CD4-positive, alpha-beta T cell (primary cell): ENCODE measurements at regions not wholly inside any gene's neighbourhood (a gene's known extent, or its start where the extent isn't known, plus 50 kb on each side); places are given as distances from the start of the nearest gene placed in this dataset.

Experiments used
- ATAC-seq: fragments of 200-7000 bp; cut with Tn5 transposase; one replicate; pipeline ENCODE4 v1.10.0; 2022; ENCODE audit warnings: mild to moderate bottlenecking; ENCODE audit not compliant: poor library complexity
- CTCF ChIA-PET: fragments of 350-600 bp; sonication (Branson Sonifier 250); formaldehyde crosslinking; loops from one replicate; lab custom pipeline; 2021; ENCODE audit warnings: antibody characterized with exemption, inconsistent platforms; lab: Charles Lee
- POLR2A ChIA-PET: fragments of 350-600 bp; sonication (Branson Sonifier 250); formaldehyde crosslinking; loops from one replicate; lab custom pipeline; 2021; ENCODE audit warnings: antibody characterized with exemption, inconsistent platforms; lab: Charles Lee
- DNase-seq, 14 experiments: peaks; one replicate each; pipeline ENCODE4 v3.0.0-alpha.2; 2013 to 2020; ENCODE audit warnings: mixed read lengths in 2 of 14
- H3K27ac ChIP-seq, 2 donors: one replicate each; pipeline versions ENCODE4 v1.5.1 to v1.7.0; 2013; ENCODE audit warnings: low read length in 2 of 2, low read depth in 1 of 2, mild to moderate bottlenecking in 1 of 2
- H3K27me3 ChIP-seq, 2 experiments: 1 replicate in 1 of 2; 2 replicates in 1 of 2; pipeline versions ENCODE4 v1.6.1 to v1.7.0; 2013; ENCODE audit warnings: low read length in 2 of 2, control low read depth in 1 of 2, mild to moderate bottlenecking in 1 of 2, moderate library complexity in 1 of 2; ENCODE audit not compliant: insufficient read depth in 2 of 2, control insufficient read depth in 1 of 2
- H3K36me3 ChIP-seq: one replicate; pipeline ENCODE4 v1.6.1; 2013; ENCODE audit warnings: low read length, control low read depth; ENCODE audit not compliant: insufficient read depth
- H3K4me1 ChIP-seq: one replicate; pipeline ENCODE4 v1.6.1; 2013; ENCODE audit warnings: low read length, control low read depth; ENCODE audit not compliant: insufficient read depth
- H3K4me3 ChIP-seq: one replicate; pipeline ENCODE4 v1.5.1; 2013; ENCODE audit warnings: mild to moderate bottlenecking, low read length, moderate library complexity
- H3K9me3 ChIP-seq, 2 experiments: 1 replicate in 1 of 2; 2 replicates in 1 of 2; pipeline versions ENCODE4 v1.6.1 to v1.7.0; 2013; ENCODE audit warnings: low read length in 2 of 2, mild to moderate bottlenecking in 2 of 2, control low read depth in 1 of 2, moderate library complexity in 1 of 2; ENCODE audit not compliant: control insufficient read depth in 1 of 2, insufficient read depth in 1 of 2
- H3K27ac Mint-ChIP-seq: one replicate; pipeline ENCODE4 v1.8.0; 2020; ENCODE audit warnings: mixed read lengths
- H3K27me3 Mint-ChIP-seq: one replicate; pipeline ENCODE4 v1.8.0; 2021; ENCODE audit warnings: mixed read lengths
- H3K36me3 Mint-ChIP-seq: one replicate; pipeline ENCODE4 v1.8.0; 2021; ENCODE audit warnings: low read depth, mixed read lengths
- H3K4me1 Mint-ChIP-seq: one replicate; pipeline ENCODE4 v1.8.0; 2021; ENCODE audit warnings: low read depth, mixed read lengths
- H3K4me3 Mint-ChIP-seq: one replicate; pipeline ENCODE4 v1.8.0; 2020; ENCODE audit warnings: mild to moderate bottlenecking, mixed read lengths
- H3K9me3 Mint-ChIP-seq: one replicate; pipeline ENCODE4 v1.8.0; 2020; ENCODE audit warnings: mixed read lengths
- CTCF ChIP-seq: fragments of 200-600 bp; IDR thresholded peaks from one replicate; pipeline ENCODE4 v1.8.0; 2022; ENCODE audit warnings: antibody characterized with exemption, mild to moderate bottlenecking
- intact Hi-C, 2 experiments: fragments of 100-400 bp; cut with DNase I in 1 of 2; cut with micrococcal nuclease in 1 of 2; formaldehyde crosslinking; loops; one replicate each; pipeline versions ENCODE4 v1.15.1 to v1.9.0; 2023 to 2025; cut with DNase I, micrococcal nuclease

- H3K36me3 Mint-ChIP-seq, result no peaks in the 10 kb centered on the region
- intact Hi-C loops, result no loop called here
Observed at GRCh38 chr2:196442211-196442610, 197.3 kb upstream of the CCDC150 start.

GRCh38 chr2:196444442-196444841, 195.1 kb upstream of the CCDC150 start:
- Mint-ChIP-seq H3K9me3 (no peaks in the 10 kb centered on the region), H3K27me3 (peaks cover 5% of the 10 kb centered on the region), H3K36me3 (no peaks in the 10 kb centered on the region), H3K4me3 (no peak overlapping the region), H3K27ac (no peak overlapping the region), H3K4me1 (no peaks in the 10 kb centered on the region)
- no peak for DNase-seq
- POLR2A ChIA-PET, result no interaction called here
- intact Hi-C loops, result no loop called here
- Histone ChIP-seq H3K27me3 (peaks cover 0 to 6% of the 10 kb centered on the region in 2 experiments), H3K27ac (no peak overlapping the region), H3K4me3 (no peak overlapping the region), H3K9me3 (no peaks in the 10 kb centered on the region), H3K4me1 (no peaks in the 10 kb centered on the region), H3K36me3 (no peaks in the 10 kb centered on the region)
- TF ChIP-seq CTCF, result no peak
- CTCF ChIA-PET, result no interaction called here
- ATAC-seq, result no peak

More at GRCh38 chr2:196442211-196442610, 197.3 kb upstream of the CCDC150 start:
- H3K4me1 Mint-ChIP-seq, result no peaks in the 10 kb centered on the region
- no peaks in the 10 kb centered on the region for H3K4me1 ChIP-seq
- H3K36me3 ChIP-seq, result no peaks in the 10 kb centered on the region
- no peak overlapping the region for H3K4me3 ChIP-seq
- no peak overlapping the region for H3K4me3 Mint-ChIP-seq
- no peak overlapping the region for H3K27ac Mint-ChIP-seq
- DNase-seq (no peak), ATAC-seq (no peak)
- no peaks in the 10 kb centered on the region for H3K27me3 Mint-ChIP-seq
- CTCF ChIA-PET, result no interaction called here
- no peaks in the 10 kb centered on the region for H3K9me3 ChIP-seq
- no peak for TF ChIP-seq CTCF
- H3K27ac ChIP-seq, result no peak overlapping the region
- no peaks in the 10 kb centered on the region for H3K9me3 Mint-ChIP-seq
- POLR2A ChIA-PET, result no interaction called here
- H3K27me3 ChIP-seq, result peaks cover 0 to 6% of the 10 kb centered on the region in 2 experiments

- no peaks in the 10 kb centered on the region for H3K9me3 ChIP-seq
- TF ChIP-seq CTCF, result no peak
- ChIA-PET CTCF (no interaction called here), POLR2A (no interaction called here)
- H3K27ac ChIP-seq, result no peak overlapping the region
- Mint-ChIP-seq H3K4me3 (no peak overlapping the region), H3K9me3 (no peaks in the 10 kb centered on the region), H3K27ac (no peak overlapping the region), H3K4me1 (no peaks in the 10 kb centered on the region), H3K36me3 (no peaks in the 10 kb centered on the region), H3K27me3 (peaks cover 5% of the 10 kb centered on the region)
- peaks cover 0 to 6% of the 10 kb centered on the region in 2 experiments for H3K27me3 ChIP-seq
- intact Hi-C loops, result no loop called here
- no peaks in the 10 kb centered on the region for H3K36me3 ChIP-seq
- H3K4me1 ChIP-seq, result no peaks in the 10 kb centered on the region
- no peak overlapping the region for H3K4me3 ChIP-seq
- DNase-seq (no peak), ATAC-seq (no peak)
Observed at GRCh38 chr2:196445991-196446390, 193.5 kb upstream of the CCDC150 start.
